ENCODE measurements at regions not wholly inside any gene's neighbourhood (a gene's known extent, or its start where the extent isn't known, plus 50 kb on each side); places are given as distances from the start of the nearest gene placed in this dataset.

GRCh38 chr9:24488896-24489295 lies 56.8 kb downstream of the IZUMO3 start:
- H3K79me2 ChIP-seq (ENCODE audit: low read length) = no peaks in the 10 kb centered on the region
- no peak overlapping the region for H3K4me2 ChIP-seq (ENCODE audit: low read length)
- no peak overlapping the region for H3K4me3 ChIP-seq (ENCODE audit: low read length)
- H3K4me1 ChIP-seq (ENCODE audit: low read length) = no peaks in the 10 kb centered on the region
- no peaks in the 10 kb centered on the region for H3K27me3 ChIP-seq (ENCODE audit: low read depth, low read length)
- TF ChIP-seq EZH2phosphoT487 (IDR thresholded peaks at IDR 0.05; ENCODE audit: low read depth) (no peak), CTCF (IDR thresholded peaks at IDR 0.05; ENCODE audit: low read depth, low read length) (no peak)
- H3K9me3 ChIP-seq (ENCODE audit: insufficient read depth, low read length) = no peaks in the 10 kb centered on the region
- no peak overlapping the region for H2AFZ ChIP-seq (ENCODE audit: low read depth, low read length)
- H3K9ac ChIP-seq (ENCODE audit: low read length) = no peak overlapping the region
- no peaks in the 10 kb centered on the region for H3K36me3 ChIP-seq (replicated peaks; ENCODE audit: low read depth, low read length)
- no peak overlapping the region for H3K27ac ChIP-seq (ENCODE audit: low read length)
- H4K20me1 ChIP-seq (ENCODE audit: insufficient read depth, low read length) = no peaks in the 10 kb centered on the region

GRCh38 chr9:24487946-24488345 lies 57.8 kb downstream of the IZUMO3 start:
- Histone ChIP-seq H3K27me3 (ENCODE audit: low read depth, low read length) (no peaks in the 10 kb centered on the region), H3K9ac (ENCODE audit: low read length) (no peak overlapping the region), H3K9me3 (ENCODE audit: insufficient read depth, low read length) (no peaks in the 10 kb centered on the region), H2AFZ (ENCODE audit: low read depth, low read length) (no peak overlapping the region), H4K20me1 (ENCODE audit: insufficient read depth, low read length) (no peaks in the 10 kb centered on the region), H3K4me1 (ENCODE audit: low read length) (no peaks in the 10 kb centered on the region), H3K36me3 (replicated peaks; ENCODE audit: low read depth, low read length) (no peaks in the 10 kb centered on the region), H3K4me3 (ENCODE audit: low read length) (no peak overlapping the region), H3K79me2 (ENCODE audit: low read length) (no peaks in the 10 kb centered on the region), H3K27ac (ENCODE audit: low read length) (no peak overlapping the region), H3K4me2 (ENCODE audit: low read length) (no peak overlapping the region)
- TF ChIP-seq CTCF (IDR thresholded peaks at IDR 0.05; ENCODE audit: low read depth, low read length) = no peak
- TF ChIP-seq EZH2phosphoT487 (IDR thresholded peaks at IDR 0.05; ENCODE audit: low read depth) = no peak

- TF ChIP-seq CTCF (IDR thresholded peaks at IDR 0.05; ENCODE audit: low read depth, low read length) (no peak), EZH2phosphoT487 (IDR thresholded peaks at IDR 0.05; ENCODE audit: low read depth) (no peak)
- H3K4me3 ChIP-seq (ENCODE audit: low read length) = no peak overlapping the region
- no peaks in the 10 kb centered on the region for H3K27me3 ChIP-seq (ENCODE audit: low read depth, low read length)
- H3K36me3 ChIP-seq (replicated peaks; ENCODE audit: low read depth, low read length) = no peaks in the 10 kb centered on the region
- H3K9ac ChIP-seq (ENCODE audit: low read length) = no peak overlapping the region
- H3K79me2 ChIP-seq (ENCODE audit: low read length) = no peaks in the 10 kb centered on the region
- no peak overlapping the region for H2AFZ ChIP-seq (ENCODE audit: low read depth, low read length)
- no peaks in the 10 kb centered on the region for H4K20me1 ChIP-seq (ENCODE audit: insufficient read depth, low read length)
- H3K9me3 ChIP-seq (ENCODE audit: insufficient read depth, low read length) = no peaks in the 10 kb centered on the region
- no peaks in the 10 kb centered on the region for H3K4me1 ChIP-seq (ENCODE audit: low read length)
- H3K27ac ChIP-seq (ENCODE audit: low read length) = no peak overlapping the region
- H3K4me2 ChIP-seq (ENCODE audit: low read length) = no peak overlapping the region
These were observed 58.3 kb downstream of the IZUMO3 start for GRCh38 chr9:24487250-24487861.

GRCh38 chr9:24479361-24480059 lies 66.2 kb downstream of the IZUMO3 start:
- no peaks in the 10 kb centered on the region for H3K36me3 ChIP-seq (replicated peaks; ENCODE audit: low read depth, low read length)
- H3K9ac ChIP-seq (ENCODE audit: low read length) = no peak overlapping the region
- H3K4me1 ChIP-seq (ENCODE audit: low read length) = no peaks in the 10 kb centered on the region
- TF ChIP-seq CTCF (IDR thresholded peaks at IDR 0.05; ENCODE audit: low read depth, low read length) = no peak
- no peak for TF ChIP-seq EZH2phosphoT487 (IDR thresholded peaks at IDR 0.05; ENCODE audit: low read depth)
- H3K79me2 ChIP-seq (ENCODE audit: low read length) = no peaks in the 10 kb centered on the region
- no peaks in the 10 kb centered on the region for H3K9me3 ChIP-seq (ENCODE audit: insufficient read depth, low read length)
- H3K27me3 ChIP-seq (ENCODE audit: low read depth, low read length) = no peaks in the 10 kb centered on the region
- no peak overlapping the region for H3K4me2 ChIP-seq (ENCODE audit: low read length)
- H2AFZ ChIP-seq (ENCODE audit: low read depth, low read length) = no peak overlapping the region
- H3K27ac ChIP-seq (ENCODE audit: low read length) = no peak overlapping the region
- H3K4me3 ChIP-seq (ENCODE audit: low read length) = no peak overlapping the region
- no peaks in the 10 kb centered on the region for H4K20me1 ChIP-seq (ENCODE audit: insufficient read depth, low read length)
